ENCODE measurements at regions not wholly inside any gene's neighbourhood (a gene's known extent, or its start where the extent isn't known, plus 50 kb on each side); places are given as distances from the start of the nearest gene placed in this dataset.
A peak's percentile ranks its signal among the peaks of the same experiment; 100 is the strongest.
"Not testable (repeated sequence)": the region's sequence is repeated elsewhere in the genome, so short reads cannot be mapped to it uniquely, and the experiment has no call there.

DNA sequence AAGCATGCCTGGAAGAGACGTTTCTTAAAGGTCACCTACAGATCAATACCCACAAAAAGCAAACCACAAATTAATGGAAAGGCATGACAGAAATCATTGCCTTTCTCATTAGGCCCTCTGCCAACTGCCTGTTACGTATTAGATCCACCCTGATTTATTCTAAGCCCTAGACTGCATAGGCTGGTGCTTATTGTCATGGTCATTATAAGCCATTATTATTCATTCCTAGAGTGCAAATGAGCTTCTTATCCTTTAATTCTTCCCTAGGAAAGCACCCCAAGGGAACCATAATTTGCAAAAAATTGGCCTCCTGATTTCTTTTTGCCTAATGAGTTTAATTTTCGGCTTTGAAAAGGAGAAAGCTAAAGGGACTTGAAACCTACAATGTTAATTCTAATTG, 184.2 kb upstream of the GPRIN3 start:
- no peak for DNase-seq

DNA sequence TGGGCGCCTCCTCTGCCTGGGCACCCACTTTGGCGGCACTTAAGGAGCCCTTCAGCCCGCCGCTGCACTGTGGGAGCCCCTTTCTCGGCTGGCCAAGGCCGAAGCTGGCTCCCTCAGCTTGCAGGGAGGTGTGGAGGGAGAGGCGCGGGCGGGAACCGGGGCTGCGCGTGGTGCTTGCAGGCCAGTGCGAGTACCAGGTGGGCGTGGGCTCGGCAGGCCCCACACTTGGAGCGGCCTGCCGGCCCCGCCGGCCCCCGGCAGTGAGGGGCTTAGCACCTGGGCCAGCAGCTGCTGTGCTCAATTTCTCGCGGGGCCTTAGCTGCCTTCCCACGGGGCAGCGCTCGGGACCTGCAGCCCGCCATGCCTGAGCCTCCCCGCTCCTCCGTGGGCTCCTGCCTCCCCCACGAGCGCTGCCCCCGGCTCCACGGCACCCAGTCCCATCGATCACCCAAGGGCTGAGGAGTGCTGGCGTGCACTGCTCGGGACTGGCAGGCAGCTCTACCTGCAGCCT, 182.4 kb upstream of the GPRIN3 start:
- DNase-seq: not testable (repeated sequence)

DNA sequence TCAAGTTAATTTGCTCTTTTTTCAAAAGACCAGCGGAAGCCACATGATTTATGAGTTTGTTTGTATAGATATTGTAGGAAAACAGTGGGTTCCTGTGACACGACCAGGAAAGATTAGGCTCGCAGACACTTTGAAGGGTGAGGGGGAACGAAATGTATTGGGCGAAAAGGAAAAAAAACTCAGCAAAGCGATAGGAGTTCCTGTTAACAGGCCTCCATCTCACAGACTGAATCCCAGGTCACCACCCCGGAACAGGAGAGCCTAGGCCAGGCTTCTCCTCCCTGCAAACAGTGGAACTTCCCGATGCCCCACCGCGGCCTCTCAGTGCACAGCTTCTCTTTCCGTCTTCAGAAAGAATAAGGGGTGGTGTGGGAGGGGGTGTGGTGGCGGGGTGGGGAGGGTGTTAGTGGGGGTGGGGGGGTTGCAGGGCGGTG, 181.8 kb upstream of the GPRIN3 start:
- no peak for DNase-seq

DNA sequence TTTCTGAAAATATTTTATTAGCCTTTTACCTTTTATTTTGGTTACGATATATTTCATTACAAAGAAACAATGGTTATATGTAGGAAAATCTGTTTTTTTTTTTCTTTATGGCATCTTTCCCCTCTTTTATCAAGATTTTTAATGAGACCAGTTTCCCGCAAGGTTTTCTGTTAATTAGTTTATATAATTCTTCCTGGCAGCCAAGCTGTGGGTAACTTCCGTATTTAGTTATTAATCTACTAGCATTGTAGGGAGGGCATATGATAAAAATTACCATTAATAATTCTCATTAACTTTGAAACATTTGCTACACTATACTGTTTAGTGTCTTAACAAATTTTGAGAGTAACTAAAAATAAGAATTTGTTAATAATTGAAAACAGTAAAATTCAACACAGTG, 181.1 kb upstream of the GPRIN3 start:
- DNase-seq: no peak

DNA sequence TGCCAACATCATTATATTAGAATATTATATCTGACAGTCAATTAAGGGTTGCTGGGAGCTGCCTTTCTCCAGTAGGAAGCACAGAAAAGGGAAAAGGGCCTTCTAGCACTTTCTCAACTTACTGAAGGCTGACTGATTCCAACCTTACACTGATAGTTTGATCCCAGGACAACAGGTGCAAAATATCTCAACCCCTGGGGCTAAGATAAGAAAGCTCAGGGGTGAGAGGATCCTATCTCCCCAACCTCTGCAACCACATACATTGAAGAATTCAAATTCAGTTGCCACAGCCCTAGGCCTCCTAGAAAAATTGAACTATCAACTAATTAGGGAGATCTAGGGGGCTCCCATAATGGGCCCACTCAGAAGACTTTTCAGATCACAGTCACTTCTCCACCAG, 179.1 kb upstream of the GPRIN3 start:
- no peak for DNase-seq

DNA sequence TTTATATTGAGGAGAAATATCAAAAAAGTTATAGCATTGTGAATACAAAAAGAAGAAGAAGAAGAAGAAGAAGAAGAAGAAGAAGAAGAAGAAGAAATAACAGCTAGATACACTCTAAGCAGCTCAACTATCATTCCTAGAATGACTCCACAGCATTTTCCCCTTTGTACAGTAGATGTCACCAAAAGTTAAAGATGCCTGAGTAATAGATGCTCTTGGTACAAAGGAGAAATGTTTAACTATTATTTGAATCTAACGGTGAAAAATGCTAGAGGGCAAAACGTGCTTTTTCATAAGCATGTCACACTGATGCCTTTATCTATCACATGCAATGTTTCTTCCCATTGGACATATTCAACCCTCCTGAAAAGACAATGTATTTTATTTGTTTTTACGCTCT, 178.4 kb upstream of the GPRIN3 start:
- no peak for DNase-seq

DNA sequence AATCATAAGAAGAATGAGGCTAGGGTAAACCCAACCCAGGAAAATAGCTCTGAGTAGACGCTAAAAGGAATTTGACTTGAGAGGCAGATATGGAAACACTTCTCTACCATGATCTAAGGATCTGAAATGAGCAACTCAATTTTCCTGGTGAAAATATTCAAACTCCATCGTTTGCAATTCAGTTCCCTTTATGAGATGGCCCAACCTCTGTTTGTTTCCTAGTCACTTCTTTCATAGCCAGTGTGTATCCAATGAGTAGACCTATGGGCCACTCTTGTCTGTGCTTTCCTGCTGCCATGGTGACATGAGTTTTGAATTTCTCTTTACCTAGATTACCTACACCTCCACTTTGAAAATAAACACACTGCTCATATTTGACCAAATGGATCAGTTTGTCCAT, 176.2 kb upstream of the GPRIN3 start:
- no peak for DNase-seq

DNA sequence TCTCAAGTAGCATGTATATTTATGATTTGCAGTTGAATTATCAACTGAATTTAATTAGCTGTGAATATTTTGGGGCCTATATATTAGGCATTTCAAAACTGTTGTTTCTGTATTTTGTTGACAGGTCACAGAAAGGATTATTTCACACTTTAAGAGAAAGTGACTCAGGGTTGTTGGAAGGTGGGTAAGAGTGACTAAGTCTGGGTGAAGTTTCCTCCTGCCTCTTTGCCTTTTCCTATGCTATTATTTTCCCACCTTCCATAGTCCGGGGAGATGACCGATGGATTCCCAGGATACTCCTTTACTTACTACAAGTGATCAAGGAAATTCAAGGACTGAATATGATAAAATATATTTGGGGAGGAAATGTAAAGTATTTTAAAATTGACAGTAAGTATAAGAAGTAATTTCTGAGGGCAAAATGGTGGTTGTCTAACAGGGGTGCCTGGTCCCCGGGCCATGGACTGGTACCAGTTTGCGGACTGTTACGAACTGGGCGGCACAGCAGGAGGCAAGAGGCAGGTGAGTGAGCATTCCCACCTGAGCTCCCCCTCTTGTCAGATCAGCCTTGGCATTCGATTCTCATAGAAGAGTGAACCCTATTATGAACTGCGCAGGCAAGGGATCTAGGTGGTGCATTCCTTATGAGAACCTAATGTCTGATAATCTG, 175.5 kb upstream of the GPRIN3 start:
- no peak for DNase-seq

DNA sequence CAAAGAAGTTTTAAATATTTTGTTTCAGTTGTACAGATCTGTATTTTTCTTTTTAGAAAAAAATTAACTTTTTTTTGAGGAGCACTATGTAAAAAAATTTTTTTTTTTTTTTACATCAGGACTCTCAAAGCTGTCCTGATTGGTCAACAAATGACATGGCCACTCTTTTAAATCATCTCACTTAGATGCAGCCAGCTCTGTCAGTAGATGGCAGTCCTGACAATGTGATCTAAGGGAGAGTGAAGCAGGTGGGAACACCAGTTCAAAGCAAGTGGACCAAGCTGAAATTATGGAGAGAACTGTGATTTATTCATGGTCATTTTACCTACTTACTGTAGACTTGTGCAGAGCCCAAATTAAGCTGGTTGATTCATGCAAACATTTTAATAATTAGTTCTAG, 174.7 kb upstream of the GPRIN3 start:
- DNase-seq: peak; percentile 20 to 36

DNA sequence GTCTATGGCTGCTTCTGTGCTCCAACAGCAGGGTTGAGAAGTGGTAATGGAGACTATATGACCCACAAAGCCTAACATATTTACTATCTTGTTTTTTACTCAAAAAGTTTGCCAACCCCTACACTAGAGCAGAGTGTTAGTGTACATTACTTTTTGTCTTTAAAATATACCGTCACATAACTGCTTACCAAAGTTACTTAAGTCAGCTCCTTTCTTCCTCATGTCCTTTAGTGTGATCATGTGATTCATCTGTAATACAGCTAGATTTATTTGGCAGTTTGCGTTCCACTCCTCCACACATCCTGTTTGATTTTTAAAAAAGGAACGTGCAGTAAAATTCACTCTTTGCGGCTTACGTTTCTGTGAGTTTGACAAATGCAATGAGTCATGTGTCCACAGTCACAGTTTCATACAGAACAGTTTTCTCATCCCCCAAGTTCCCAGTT, 162.4 kb upstream of the GPRIN3 start:
- no peak for DNase-seq

DNA sequence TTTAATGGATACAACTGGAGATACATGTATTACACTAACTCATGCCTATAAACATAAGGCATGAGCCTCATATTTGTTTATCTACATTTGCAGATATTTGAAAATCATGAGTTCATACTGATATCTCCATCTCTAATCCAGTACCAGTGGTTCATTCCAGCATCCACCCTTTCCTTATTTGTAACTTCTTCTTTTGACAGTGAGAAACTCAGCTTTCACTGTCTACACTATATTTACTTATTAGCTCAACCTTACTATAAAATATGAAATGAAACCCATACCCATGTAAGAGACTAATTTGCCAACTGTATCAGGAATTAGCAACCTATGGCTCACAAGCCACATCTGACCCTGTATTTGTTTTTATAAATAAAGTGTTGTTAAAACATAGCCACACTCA, 161.9 kb upstream of the GPRIN3 start:
- DNase-seq: no peak

DNA sequence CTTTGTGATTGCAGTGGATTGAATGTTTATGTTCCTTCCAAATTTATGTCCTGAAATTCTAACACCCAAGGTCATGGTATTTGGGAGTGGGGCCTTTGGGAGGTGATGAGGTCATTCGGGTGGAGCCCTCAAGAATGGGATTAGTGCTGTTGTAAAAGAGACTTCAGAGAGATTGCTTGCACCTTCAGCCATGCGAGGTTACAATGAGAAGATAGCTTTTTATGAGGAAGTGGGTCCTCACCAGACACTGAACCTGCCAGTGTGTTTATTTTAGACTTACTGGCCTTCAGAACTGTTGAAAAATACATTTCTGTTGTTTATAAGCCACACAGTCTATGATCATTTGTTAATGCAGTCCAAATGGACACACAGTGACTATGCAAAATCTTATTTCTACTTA, 161.0 kb upstream of the GPRIN3 start:
- DNase-seq: no peak

DNA sequence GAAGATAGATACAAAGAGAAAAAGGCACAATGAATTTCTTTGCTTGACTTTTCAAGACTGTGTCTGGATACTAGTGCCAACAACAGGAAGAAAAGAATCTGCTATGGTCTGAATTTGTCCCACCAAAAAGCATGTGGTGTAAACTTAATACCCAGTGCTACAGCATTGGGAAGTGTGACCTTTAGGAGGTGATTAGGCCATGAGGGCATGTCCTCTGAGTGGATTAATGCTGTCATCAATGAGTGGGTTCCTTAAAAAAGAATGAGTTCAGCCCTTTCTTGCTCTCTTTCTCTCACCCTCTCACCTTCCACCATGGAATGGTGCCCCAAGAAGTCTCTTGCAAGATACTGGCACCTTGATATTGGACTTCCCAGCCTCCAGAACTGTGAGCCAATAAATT, 155.7 kb upstream of the GPRIN3 start:
- no peak for DNase-seq

DNA sequence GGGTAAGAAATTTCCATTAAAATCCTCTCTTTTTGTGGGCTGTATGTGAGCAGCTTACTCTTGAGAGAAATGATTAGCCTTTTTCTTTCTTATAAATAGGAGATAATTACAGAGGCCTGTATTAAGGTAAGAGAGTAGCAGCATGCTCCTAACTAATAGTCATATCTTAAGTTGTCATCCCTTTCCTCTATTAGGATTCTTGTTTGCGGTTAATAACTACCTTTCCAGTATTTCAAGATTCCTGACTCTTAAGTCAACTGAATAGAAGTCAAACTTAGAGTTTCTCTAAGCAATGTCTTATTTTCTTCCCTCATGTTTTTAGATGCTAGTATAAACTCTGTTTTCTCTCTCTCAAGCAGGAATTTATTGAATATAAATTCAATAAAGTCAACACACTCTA, 139.9 kb upstream of the GPRIN3 start:
- no peak for DNase-seq

DNA sequence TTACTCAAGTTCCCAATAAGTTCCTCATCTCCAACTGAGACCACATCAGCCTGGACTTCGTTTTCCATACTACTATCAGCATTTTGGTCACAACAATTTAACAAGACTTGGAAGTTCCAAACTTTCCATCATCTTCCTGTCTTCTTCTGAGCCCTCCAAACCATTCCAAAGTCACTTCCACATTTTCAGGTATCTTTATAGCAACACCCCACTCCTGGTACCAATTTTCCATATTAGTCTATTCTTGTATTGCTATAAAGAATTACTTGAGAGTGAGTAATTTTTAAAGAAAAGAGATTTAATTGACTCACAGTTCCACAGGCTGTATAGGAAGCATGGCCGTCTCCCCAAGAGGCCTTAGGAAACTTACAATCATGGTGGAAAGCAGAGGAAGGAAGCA, 138.6 kb upstream of the GPRIN3 start:
- no peak for DNase-seq

DNA sequence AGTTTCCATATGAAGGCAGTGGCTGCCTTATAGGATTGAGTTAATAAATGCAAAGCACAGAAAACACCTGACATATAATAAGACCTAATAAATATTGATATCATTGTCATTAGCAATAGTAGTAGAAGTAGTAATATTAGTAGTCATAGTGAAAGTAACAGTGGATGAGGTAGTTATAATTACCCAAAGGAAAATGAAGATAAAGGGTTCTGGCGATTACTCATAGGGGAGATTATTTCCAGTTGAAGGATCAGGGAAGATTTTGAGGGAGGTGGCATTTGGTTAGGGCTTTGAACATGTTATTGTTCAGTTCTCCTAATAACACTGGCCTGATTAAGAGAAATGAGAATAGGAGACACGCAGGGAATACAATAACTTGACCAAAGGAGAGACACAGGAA, 131.9 kb upstream of the GPRIN3 start:
- no peak for DNase-seq

DNA sequence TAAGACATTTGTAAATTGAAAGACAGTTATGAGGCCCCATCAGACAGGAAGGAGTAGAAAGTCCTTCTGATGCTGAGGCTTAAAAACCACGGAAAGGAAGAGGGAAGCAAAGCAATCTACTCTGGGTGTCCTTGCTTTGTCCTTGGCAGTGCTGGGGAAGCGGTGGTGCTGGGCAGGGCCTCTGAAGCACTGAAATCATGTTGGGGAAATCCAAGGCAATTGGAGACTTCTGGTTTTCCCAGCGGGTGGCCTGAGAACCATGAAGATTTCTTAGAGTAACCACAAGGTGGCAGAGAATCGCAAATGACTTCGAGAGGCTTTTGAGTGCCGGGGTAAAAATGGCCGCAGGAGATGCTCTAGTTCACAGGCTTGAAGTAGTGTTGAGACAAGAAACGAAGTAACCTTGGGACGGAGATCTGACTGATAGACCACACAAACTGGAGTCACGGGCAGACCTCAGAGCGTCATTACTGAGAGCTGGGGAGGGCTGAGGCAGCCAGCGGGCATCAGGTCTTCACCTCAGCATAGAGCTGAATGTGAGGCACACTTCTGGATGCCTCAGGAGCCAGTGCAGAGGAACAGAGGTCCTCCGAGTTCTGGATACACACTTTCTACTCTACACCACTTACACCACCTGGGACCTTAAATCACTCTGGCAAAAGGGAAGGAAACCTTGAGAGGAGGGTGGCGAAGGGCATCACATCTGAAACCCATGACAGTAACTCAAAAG, 130.7 kb upstream of the GPRIN3 start:
- DNase-seq: no peak

DNA sequence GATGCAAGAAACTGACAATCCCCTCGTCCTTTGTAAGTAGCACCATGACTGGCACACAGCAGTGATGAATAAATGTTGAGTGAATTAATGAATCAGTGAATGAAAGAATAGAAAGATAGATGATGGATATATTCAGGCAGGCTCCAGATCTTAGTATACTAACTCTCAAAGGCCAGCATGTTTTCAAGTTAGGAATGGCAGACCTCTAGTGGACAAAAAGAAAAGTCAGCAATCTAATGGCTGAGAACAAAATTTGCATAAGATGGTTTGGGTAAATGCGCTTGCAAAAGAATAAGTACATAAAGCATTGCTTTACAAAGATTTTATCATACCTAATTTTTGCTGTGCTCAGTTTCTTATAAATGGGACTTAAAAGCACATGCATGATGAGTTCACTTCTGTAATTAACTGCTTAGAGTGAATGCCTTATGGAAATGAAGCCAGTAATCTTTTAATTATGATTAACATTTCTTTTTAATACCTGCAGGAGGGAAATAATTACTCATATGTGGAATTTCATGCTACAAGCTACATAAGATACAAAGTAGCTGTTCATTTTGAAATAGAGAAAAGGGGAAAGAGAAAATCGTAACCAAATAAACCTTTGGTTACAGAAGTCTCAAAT, 126.9 kb upstream of the GPRIN3 start:
- peak in 1 of 2 experiments; percentile 24 for DNase-seq

DNA sequence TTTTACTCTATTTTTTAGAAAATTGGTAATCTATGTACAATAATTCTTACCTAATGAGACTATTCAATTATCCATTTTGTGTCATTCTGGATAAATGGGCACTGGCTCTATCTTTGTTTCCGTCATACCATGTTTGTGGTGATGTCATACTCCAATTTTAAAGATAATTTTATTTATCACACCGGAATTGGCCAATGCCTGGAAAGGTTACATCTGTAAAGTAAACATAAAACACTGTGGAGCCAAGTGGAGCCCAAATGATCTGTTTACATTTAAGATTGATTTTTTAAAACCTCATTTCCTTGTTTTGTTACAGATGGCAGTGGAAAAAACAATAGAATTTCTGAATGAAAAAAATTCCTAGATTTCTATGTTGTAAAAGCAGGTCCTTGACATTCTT, 120.2 kb upstream of the GPRIN3 start:
- no peak for DNase-seq

DNA sequence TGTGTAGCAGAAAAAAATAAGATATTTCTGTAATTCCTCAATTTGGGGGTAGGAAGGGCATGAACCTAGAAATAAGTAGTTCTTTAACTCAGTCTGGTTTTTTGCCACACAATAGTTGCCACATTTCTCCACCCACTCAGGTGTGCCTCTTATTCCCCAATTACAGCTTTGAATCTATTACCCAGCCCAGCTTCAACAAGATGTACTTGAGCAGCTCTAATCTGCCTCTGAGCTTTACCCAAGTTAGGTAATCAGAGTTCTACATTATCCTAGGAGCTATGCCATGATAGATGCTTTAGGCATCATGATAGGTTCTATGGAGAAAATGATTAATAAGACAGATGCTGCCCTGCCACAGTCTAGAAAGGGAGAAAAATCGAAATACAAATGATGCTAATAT, 117.4 kb upstream of the GPRIN3 start:
- no peak for DNase-seq

DNA sequence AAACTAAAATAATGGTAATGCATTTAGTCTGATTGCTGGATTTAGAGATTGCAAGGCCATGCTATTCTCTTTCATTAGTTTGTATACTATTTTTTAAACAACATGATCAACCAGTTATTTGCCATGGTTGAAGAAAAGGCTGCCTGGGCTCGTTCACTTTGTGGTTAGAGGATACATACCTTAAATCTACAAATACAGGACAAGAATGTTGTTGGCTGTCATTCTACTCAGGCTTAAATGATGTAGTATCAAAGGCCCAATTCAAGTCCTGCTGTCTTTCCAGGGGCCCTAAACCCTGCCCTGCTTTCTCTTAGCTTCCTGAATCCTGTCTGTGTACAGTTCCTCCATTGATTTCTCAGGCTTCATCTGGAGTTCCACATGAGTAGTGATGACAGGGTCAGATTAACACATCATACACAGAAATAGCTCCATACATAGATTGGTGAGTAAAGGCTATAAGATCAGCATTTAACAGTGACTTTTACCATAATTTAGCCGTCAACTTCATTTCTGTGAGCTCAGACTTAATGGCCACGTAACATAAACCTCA, 114.9 kb upstream of the GPRIN3 start:
- no peak for DNase-seq

DNA sequence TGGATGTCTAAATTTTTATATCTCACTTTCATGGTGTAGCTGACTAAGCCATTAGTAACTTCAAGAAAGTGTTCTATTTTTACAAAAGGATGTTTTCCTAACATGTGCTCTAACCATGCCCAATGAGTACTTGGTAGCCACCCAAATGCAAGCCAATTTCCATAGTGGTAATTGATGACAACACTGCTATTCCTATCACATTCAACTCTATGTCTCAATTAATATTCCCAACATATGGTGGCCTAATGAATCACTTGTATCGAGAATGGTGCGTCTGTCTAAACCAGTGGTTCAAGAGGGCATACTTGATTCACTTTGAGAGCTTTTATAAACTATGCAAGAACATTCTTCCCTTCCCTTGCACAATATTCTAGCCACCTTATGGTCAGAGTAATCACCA, 112.9 kb upstream of the GPRIN3 start:
- no peak for DNase-seq

DNA sequence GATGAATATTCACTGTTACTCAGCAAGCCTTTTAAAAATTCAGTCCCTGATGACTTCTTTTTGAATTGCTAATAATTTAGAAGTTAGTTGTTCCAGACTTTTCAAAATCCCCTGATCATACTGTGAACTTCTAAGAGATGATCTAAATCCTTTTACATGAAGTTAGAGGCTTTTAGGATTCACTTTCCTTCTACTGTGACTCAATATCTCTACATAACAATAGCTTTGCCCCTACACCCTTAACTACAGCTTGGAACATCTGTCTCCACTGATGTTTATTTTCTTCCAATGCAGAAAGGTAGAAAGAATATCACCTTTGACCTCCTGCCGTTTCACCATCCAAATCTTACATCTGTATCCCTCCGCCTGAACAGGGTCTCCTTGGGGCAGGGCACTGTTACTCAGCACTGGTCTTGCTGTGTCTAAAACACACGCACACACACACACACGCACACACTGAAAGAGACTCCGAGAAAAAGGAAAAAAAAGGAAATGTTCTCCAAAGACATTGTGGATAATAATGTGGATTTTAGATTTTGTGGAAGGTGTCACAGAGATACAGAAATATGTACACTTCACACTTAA, 111.6 kb upstream of the GPRIN3 start:
- DNase-seq: no peak

All from NCI-H1930 (cell line).